NCI-H1930 (cell line): ENCODE measurements at regions not wholly inside any gene's neighbourhood (a gene's known extent, or its start where the extent isn't known, plus 50 kb on each side); places are given as distances from the start of the nearest gene placed in this dataset.

Experiments
- DNase-seq, 2 experiments: peaks; one replicate each; lab custom pipeline; 2025; lab: John Stamatoyannopoulos, UW

GRCh38 chr18:42401131-42401673 lies 446.2 kb downstream of the PIK3C3 start:
- DNase-seq, result no peak

GRCh38 chr18:42404151-42404550 lies 449.1 kb downstream of the PIK3C3 start:
- no peak for DNase-seq

GRCh38 chr18:42409005-42409404 lies 454.0 kb downstream of the PIK3C3 start:
- no peak for DNase-seq

GRCh38 chr18:42412281-42412680 lies 457.2 kb downstream of the PIK3C3 start:
- DNase-seq, result no peak

- no peak for DNase-seq
Observed at GRCh38 chr18:42412896-42413295, 457.9 kb downstream of the PIK3C3 start.

GRCh38 chr18:42413870-42414269 lies 458.8 kb downstream of the PIK3C3 start:
- DNase-seq, result no peak

DNA sequence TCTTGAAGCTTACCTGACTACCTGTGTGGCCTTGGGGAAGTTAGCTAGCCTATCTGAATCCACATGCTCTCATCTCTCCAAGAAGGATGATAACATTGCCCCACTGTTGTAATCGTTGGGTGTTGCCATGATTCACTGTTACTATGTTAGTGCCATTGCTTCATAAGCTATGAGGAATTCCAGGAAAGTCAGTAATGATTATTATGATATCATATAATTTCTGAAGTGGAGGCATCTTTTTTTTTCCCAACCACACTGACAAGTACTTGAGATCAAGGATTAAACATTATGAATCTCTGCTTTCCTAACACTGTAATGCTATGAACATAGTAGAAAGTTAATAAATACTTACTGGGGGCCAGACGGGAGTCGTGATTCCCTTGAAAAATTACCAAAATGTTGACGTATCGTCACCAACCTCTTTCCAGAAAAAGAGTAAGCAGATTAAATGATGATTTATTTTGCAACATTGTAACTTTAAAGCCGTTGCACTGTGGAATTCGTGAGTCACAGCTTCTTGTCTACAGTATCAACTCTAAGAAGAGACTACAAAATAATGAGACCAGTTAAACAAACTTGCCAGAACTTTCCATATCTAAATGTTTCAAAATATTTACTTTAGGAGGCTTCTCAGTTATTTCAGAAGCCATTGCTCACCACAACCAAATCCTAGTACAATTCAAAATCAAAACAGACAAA lies 459.9 kb downstream of the PIK3C3 start:
- DNase-seq, result no peak

- DNase-seq, result no peak
Observed at GRCh38 chr18:42417189-42417588, 462.2 kb downstream of the PIK3C3 start.

DNA sequence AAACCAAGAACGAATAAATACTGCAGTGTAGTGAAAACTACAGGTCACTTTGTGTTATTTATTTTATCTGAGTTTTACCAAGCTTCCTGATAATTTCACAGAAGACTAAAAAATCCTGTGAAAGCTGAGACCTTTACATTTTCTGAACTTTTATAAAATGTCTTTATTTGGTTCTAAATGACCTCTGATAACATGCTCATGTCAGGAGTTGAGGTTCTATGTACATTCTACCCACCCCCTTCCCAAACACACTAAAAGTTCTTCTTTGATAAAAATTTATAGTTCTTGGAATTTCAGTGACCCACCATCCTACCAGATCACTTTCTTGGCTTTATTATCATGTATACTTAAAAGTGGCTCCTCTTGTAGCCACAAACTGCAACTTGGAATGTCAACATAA lies 463.1 kb downstream of the PIK3C3 start:
- DNase-seq, result no peak

GRCh38 chr18:42425025-42425424 lies 470.0 kb downstream of the PIK3C3 start:
- DNase-seq, result no peak

- DNase-seq, result no peak
Observed at GRCh38 chr18:42426496-42427015, 471.5 kb downstream of the PIK3C3 start.

DNA sequence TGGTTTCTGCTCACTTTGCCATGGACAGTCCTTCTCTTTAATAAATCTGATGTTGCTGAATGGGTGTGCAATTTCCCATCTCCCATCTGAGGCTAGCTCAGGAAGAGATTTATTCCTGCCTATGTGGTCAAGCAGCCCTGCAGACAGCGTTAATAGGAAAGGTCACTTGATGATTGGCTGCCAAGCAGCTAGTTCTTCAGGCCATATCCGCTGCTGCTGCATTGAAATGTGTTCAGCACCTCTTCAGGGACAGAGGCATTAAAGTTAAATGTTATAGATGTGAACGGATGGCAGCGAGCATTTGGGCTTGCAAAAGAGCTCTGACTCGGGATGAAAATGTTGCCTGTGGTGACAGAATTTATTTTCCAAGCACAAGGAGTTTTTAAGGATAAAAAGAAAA lies 474.2 kb downstream of the PIK3C3 start:
- DNase-seq, result no peak

GRCh38 chr18:42436222-42436765 lies 481.3 kb downstream of the PIK3C3 start:
- no peak for DNase-seq

GRCh38 chr18:42437001-42437400 lies 482.0 kb downstream of the PIK3C3 start:
- DNase-seq, result no peak

DNA sequence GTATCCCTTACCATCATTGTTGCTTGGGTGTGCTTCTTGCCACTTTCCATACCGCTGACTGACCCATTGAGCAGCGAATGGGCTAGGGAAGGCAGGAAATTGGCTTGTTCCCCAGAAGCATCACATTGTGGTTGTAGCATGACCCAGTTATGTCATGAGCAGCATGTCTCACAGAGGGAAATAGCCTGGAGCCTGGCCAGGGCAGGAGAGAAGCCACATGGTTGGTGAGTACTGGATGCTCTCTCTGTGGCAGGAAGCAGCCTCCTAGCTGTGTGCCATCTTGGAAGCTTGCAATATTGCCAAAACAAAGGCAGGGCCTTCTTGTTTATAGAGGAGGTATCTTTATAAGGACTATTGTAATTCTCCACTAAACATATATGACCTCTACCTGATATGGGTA lies 482.6 kb downstream of the PIK3C3 start:
- no peak for DNase-seq

DNA sequence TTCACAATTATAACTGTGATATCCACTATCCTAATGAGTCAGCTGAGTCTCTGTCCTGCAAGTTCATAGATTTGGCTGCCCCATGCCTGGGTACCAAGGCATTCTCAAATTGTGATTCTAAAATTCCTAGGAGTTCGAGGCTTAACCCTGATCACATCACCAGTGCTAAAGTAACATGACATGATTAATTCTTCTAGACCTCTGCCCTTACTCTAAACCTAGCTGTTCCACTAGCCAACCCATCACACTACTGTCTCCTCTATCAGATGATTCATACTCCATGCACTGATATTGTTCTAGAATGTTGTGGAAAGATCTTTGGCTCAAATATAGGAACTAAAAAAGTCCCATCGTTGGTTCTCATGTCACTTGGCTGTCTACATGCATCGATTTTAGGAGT lies 487.6 kb downstream of the PIK3C3 start:
- no peak for DNase-seq

- DNase-seq, result no peak
Observed at GRCh38 chr18:42444349-42444748, 489.3 kb downstream of the PIK3C3 start.

DNA sequence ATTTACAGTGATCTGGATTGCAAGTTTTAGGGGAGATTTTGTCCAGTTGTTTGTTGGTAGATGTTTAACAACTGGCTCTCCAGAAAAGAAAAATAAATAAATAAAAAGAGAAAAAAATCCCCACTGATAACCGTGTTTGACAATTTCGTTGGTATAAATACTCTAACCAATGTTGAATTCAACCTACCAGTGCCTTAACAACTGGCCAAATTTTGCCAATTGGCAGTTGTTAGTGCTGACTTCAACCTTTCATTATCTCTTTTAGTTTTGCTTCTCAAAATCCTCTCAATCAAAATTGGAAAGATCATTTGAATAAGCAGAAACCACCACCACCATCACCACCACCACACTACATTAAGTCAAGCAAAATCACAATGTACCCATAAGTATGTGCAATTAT lies 490.3 kb downstream of the PIK3C3 start:
- DNase-seq, result no peak

GRCh38 chr18:42446195-42446594 lies 491.2 kb downstream of the PIK3C3 start:
- no peak for DNase-seq

DNA sequence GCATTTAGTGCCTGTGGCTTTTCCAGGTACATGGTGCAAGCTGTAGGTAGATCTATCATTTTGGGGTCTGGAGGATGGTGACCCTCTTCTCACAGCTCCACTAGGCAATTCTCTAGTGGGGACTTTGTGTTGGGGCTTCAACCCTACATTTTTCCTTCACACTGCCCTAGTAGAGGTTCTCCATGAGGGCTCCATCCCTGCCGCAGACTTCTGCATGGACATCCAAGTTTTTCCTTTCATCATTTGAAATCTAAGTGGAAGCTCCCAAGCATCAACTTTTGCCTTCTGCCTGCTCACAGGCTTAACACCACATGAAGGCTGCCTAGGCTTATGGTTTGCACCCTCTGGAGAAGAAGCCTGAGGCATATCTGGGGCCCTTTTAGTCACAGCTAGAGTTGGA lies 492.7 kb downstream of the PIK3C3 start:
- no peak for DNase-seq

- no peak for DNase-seq
Observed at GRCh38 chr18:42458226-42458625, 503.2 kb downstream of the PIK3C3 start.

DNA sequence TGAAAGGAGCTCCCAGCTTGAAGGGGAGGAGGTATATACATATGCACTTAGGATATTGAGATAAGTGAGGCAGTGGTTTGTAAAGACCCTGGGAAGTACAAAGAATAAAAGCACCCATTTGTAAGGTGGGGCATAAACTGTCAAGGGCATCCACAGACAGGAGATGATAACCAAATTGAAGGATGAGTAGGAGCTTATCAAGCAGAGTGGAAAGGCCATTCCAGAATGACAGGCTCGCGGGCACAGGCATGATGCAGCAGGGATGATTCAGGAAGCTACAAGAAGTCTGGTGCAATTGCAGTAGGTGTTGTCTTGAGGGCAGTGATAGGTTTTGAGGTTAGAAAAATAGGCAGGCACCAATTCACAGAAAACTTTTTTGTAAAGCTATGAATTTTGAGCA lies 504.8 kb downstream of the PIK3C3 start:
- DNase-seq, result no peak

- no peak for DNase-seq
Observed at GRCh38 chr18:42471885-42472284, 516.9 kb downstream of the PIK3C3 start.

DNA sequence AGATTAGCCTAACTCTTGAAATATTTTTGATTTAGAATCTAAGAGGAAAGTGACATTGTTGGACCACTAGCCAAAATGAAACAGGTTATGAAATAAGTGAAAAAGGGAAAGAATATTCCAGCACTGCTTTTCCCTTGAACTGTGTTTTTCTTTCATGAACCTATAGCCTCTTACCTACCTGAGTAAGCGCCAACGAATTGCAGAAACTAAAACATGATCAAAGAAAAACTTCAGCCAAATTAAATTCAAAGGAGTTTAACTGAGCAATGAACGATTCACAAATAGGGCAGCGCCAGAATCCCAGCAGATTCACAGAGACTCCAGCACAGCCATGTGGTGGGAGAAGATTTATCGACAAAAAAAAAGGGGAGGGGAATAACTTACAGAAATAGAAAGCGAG lies 518.6 kb downstream of the PIK3C3 start:
- DNase-seq, result no peak
